IMR-90 (cell line): ENCODE measurements at regions not wholly inside any gene's neighbourhood (a gene's known extent, or its start where the extent isn't known, plus 50 kb on each side); places are given as distances from the start of the nearest gene placed in this dataset.

Source experiments
- ATAC-seq: fragments of 200-7000 bp; cut with Tn5 transposase; 2 replicates; pipeline ENCODE4 v1.9.1; 2020; ENCODE audit warnings: low read depth, mild to moderate bottlenecking, moderate library complexity
- BruUV-seq: library from RNA; stranded (reverse); fragments of 400-500 nt; replicated peaks from 2 replicates; lab custom pipeline; 2021; lab: Mats Ljungman, UMichigan
- CTCF ChIA-PET: fragments of 300-600 bp; formaldehyde crosslinking; extraction: SDS; loops from one replicate; lab custom pipeline; 2021; ENCODE audit warnings: antibody characterized with exemption; lab: Yijun Ruan, JAX
- POLR2A ChIA-PET: fragments of 300-600 bp; sonication (Branson Sonifier 250); formaldehyde crosslinking; loops from one replicate; lab custom pipeline; 2022; ENCODE audit warnings: antibody characterized with exemption; ENCODE audit not compliant: unreplicated experiment; lab: Charles Lee
- DNase-seq: peaks from one replicate; pipeline ENCODE4 v3.0.0; 2013
- H2AFZ ChIP-seq: replicated peaks from 2 replicates; pipeline ENCODE3; 2013; ENCODE audit warnings: low read length, mild to moderate bottlenecking; ENCODE audit not compliant: poor library complexity
- H2AK5ac ChIP-seq: 2 replicates; pipeline ENCODE4 v1.6.1; 2013; ENCODE audit warnings: low read depth, low read length, inconsistent platforms
- H2AK9ac ChIP-seq: replicated peaks from 2 replicates; pipeline ENCODE3; 2013; ENCODE audit warnings: mild to moderate bottlenecking, low read depth, low read length, moderate library complexity; ENCODE audit not compliant: poor library complexity
- H2BK120ac ChIP-seq: 2 replicates; pipeline ENCODE4 v1.6.1; 2013; ENCODE audit warnings: low read depth, low read length, inconsistent platforms
- H2BK15ac ChIP-seq: 3 replicates; pipeline ENCODE4 v1.6.1; 2013; ENCODE audit warnings: low read depth, low read length, inconsistent platforms
- H2BK20ac ChIP-seq: 2 replicates; pipeline ENCODE4 v1.6.1; 2013; ENCODE audit warnings: low read depth, mild to moderate bottlenecking, inconsistent platforms, low read length, moderate library complexity
- H2BK5ac ChIP-seq: 2 replicates; pipeline ENCODE4 v1.6.1; 2013; ENCODE audit warnings: mild to moderate bottlenecking, low read depth, low read length, inconsistent platforms; ENCODE audit not compliant: poor library complexity, severe bottlenecking
- H3K14ac ChIP-seq: replicated peaks from 2 replicates; pipeline ENCODE4 v1.6.1; 2013; ENCODE audit warnings: low read depth, low read length, inconsistent platforms
- H3K18ac ChIP-seq: 2 replicates; pipeline ENCODE4 v1.6.1; 2013; ENCODE audit warnings: low read depth, low read length, control low read depth
- H3K23ac ChIP-seq: 2 replicates; pipeline ENCODE4 v1.6.1; 2013; ENCODE audit warnings: low read depth, low read length, inconsistent platforms
- H3K27ac ChIP-seq: 2 replicates; pipeline ENCODE4 v1.5.1; 2013; ENCODE audit warnings: mild to moderate bottlenecking, control low read depth, low read length; ENCODE audit not compliant: insufficient read depth
- H3K27me3 ChIP-seq: 2 replicates; pipeline ENCODE4 v1.6.1; 2013; ENCODE audit warnings: low read length; ENCODE audit not compliant: control insufficient read depth, insufficient read depth
- H3K36me3 ChIP-seq: 2 replicates; pipeline ENCODE4 v1.6.1; 2013; ENCODE audit warnings: low read length, mixed read lengths; ENCODE audit not compliant: control insufficient read depth, insufficient read depth
- H3K4ac ChIP-seq: 2 replicates; pipeline ENCODE4 v1.6.1; 2013; ENCODE audit warnings: low read depth, low read length, inconsistent platforms
- H3K4me1 ChIP-seq: 2 replicates; pipeline ENCODE4 v1.6.1; 2013; ENCODE audit warnings: low read length, mixed read lengths; ENCODE audit not compliant: control insufficient read depth, insufficient read depth
- H3K4me2 ChIP-seq: 2 replicates; pipeline ENCODE4 v1.6.1; 2013; ENCODE audit warnings: low read depth, mild to moderate bottlenecking, control low read depth, low read length, moderate library complexity
- H3K4me3 ChIP-seq: 2 replicates; pipeline ENCODE4 v1.5.1; 2013; ENCODE audit warnings: low read depth, mild to moderate bottlenecking, control low read depth, low read length, moderate library complexity; ENCODE audit not compliant: insufficient read depth
- H3K56ac ChIP-seq: 2 replicates; pipeline ENCODE4 v1.6.1; 2013; ENCODE audit warnings: low read length, inconsistent platforms; ENCODE audit not compliant: insufficient read depth; ENCODE audit errors: extremely low read depth
- H3K79me1 ChIP-seq, 2 experiments: 2 replicates each; pipeline ENCODE4 v1.6.1; 2013; ENCODE audit warnings: low read length in 2 of 2, inconsistent platforms in 1 of 2, low read depth in 1 of 2
- H3K9ac ChIP-seq: 2 replicates; pipeline ENCODE4 v1.6.1; 2013; ENCODE audit warnings: low read depth, low read length, control low read depth
- H3K9me1 ChIP-seq: 2 replicates; pipeline ENCODE4 v1.6.1; 2013; ENCODE audit warnings: low read length, inconsistent platforms; ENCODE audit not compliant: insufficient read depth
- H3K9me3 ChIP-seq: 2 replicates; pipeline ENCODE4 v1.6.1; 2013; ENCODE audit warnings: low read length; ENCODE audit not compliant: control insufficient read depth, insufficient read depth
- H4K20me1 ChIP-seq: 2 replicates; pipeline ENCODE4 v1.6.1; 2013; ENCODE audit warnings: low read length, inconsistent platforms; ENCODE audit not compliant: insufficient read depth
- H4K5ac ChIP-seq: 2 replicates; pipeline ENCODE4 v1.6.1; 2013; ENCODE audit warnings: mild to moderate bottlenecking, low read depth, low read length, control low read depth
- H4K8ac ChIP-seq, 2 experiments: 2 replicates each; pipeline ENCODE4 v1.6.1; 2013; ENCODE audit warnings: low read depth in 2 of 2, low read length in 2 of 2, control low read depth in 1 of 2, inconsistent platforms in 1 of 2
- H4K91ac ChIP-seq: 2 replicates; pipeline ENCODE4 v1.6.1; 2013; ENCODE audit warnings: low read depth, low read length, inconsistent platforms; ENCODE audit not compliant: insufficient read depth
- BHLHE40 ChIP-seq: fragments of 150-350 bp; IDR thresholded peaks from 2 replicates; pipeline ENCODE4 v1.6.1; 2016; ENCODE audit warnings: mild to moderate bottlenecking, low read depth, low read length
- CEBPB ChIP-seq: IDR thresholded peaks from 2 replicates; pipeline ENCODE4 v1.6.1; 2012; ENCODE audit warnings: low read depth, low read length, improper control_type of control experiment
- CHD1 ChIP-seq: IDR thresholded peaks from 2 replicates; pipeline ENCODE4 v1.6.1; 2012; ENCODE audit warnings: low read depth, low read length, improper control_type of control experiment
- CTCF ChIP-seq: conservative IDR thresholded peaks from 2 replicates; pipeline ENCODE4 v1.5.1; 2012; ENCODE audit warnings: mild to moderate bottlenecking, low read depth, low read length, improper control_type of control experiment
- ELK1 ChIP-seq: fragments of 150-350 bp; IDR thresholded peaks from 2 replicates; pipeline ENCODE4 v1.6.1; 2016; ENCODE audit warnings: low read depth, mild to moderate bottlenecking, low read length, moderate library complexity, borderline replicate concordance
- FOS ChIP-seq: fragments of 150-350 bp; IDR thresholded peaks from 2 replicates; pipeline ENCODE4 v1.6.1; 2016; ENCODE audit warnings: low read depth, low read length
- MAFK ChIP-seq: IDR thresholded peaks from 2 replicates; pipeline ENCODE4 v1.6.1; 2012; ENCODE audit warnings: low read depth, low read length, improper control_type of control experiment
- MXI1 ChIP-seq: IDR thresholded peaks from 2 replicates; pipeline ENCODE4 v1.6.1; 2012; ENCODE audit warnings: low read depth, mild to moderate bottlenecking, low read length, moderate library complexity, borderline replicate concordance
- RAD21 ChIP-seq: IDR thresholded peaks from 2 replicates; pipeline ENCODE4 v1.6.1; 2012; ENCODE audit warnings: low read length, improper control_type of control experiment
- RCOR1 ChIP-seq: IDR thresholded peaks from 2 replicates; pipeline ENCODE4 v1.6.1; 2012; ENCODE audit warnings: mild to moderate bottlenecking, low read length, improper control_type of control experiment; ENCODE audit not compliant: insufficient replicate concordance
- RFX5 ChIP-seq: IDR thresholded peaks from 2 replicates; pipeline ENCODE4 v1.8.0; 2012; ENCODE audit warnings: low read depth, mild to moderate bottlenecking, low read length, moderate library complexity
- SMC3 ChIP-seq: fragments of 150-350 bp; IDR thresholded peaks from 2 replicates; pipeline ENCODE4 v1.6.1; 2016; ENCODE audit warnings: low read depth, mild to moderate bottlenecking, antibody characterized with exemption, low read length, moderate library complexity
- USF2 ChIP-seq: fragments of 150-350 bp; IDR thresholded peaks from 2 replicates; pipeline ENCODE4 v1.6.1; 2017; ENCODE audit warnings: mild to moderate bottlenecking, antibody characterized with exemption, low read length, low read depth
- WGBS, 2 experiments: methylation state at CpG; one replicate each; pipeline versions ENCODE4 v1.1.5 to v1.1.7; 2013; ENCODE audit warnings: missing lambda C conversion rate in 2 of 2; ENCODE audit not compliant: insufficient read length in 1 of 2; ENCODE audit errors: extremely low coverage in 2 of 2; 5-methylcytosine and 5-hydroxymethylcytosine counted together
- dilution Hi-C: fragments of 300-500 bp; cut with HindIII; formaldehyde crosslinking; loops from one replicate; pipeline ENCODE4 v1.14.3; 2018; ENCODE audit warnings: low sequenced_read_pairs; ENCODE audit not compliant: unreplicated experiment
- in situ Hi-C: fragments of 300-500 bp; cut with MboI; formaldehyde crosslinking; loops from 3 replicates; pipeline ENCODE4 v1.14.3; 2019; ENCODE audit warnings: low sequenced_read_pairs, inconsistent platforms, mixed read lengths
- intact Hi-C: fragments of 100-400 bp; cut with micrococcal nuclease; formaldehyde crosslinking; loops from 2 replicates; pipeline ENCODE4 v1.10.0; 2022

- no peak overlapping the region for H4K8ac ChIP-seq
- no peak overlapping the region for H2BK20ac ChIP-seq
- H3K9me1 ChIP-seq, result no peaks in the 10 kb centered on the region
- H2BK5ac ChIP-seq, result no peak overlapping the region
- no peaks in the 10 kb centered on the region for H3K4me1 ChIP-seq
- no peak overlapping the region for H2AFZ ChIP-seq
- TF ChIP-seq RCOR1 (no peak), RFX5 (no peak), RAD21 (no peak), MAFK (no peak), BHLHE40 (no peak), FOS (no peak), ELK1 (no peak), SMC3 (no peak), CTCF (no peak), USF2 (no peak), CEBPB (no peak), CHD1 (no peak), MXI1 (no peak)
- no peak overlapping the region for H3K4ac ChIP-seq
- DNase-seq, result no peak
- H3K27me3 ChIP-seq, result no peaks in the 10 kb centered on the region
- no peaks in the 10 kb centered on the region for H4K20me1 ChIP-seq
- ATAC-seq, result no peak
- H3K23ac ChIP-seq, result no peak overlapping the region
- ChIA-PET POLR2A (no interaction called here), CTCF (interaction anchor here (0.6 kb wide), 1 partner anchor 42 kb away, joined by 3 read pairs; no protein-coding TSS in a partner anchor)
- no peak overlapping the region for H3K18ac ChIP-seq
- H2AK9ac ChIP-seq, result no peak overlapping the region
- WGBS, 2 experiments, result no CpG with 5 or more reads among the region's 2 CpGs
- no peaks in the 10 kb centered on the region for H3K36me3 ChIP-seq
- no peak overlapping the region for H2BK15ac ChIP-seq
- H4K91ac ChIP-seq, result no peak overlapping the region
- no peak overlapping the region for H2BK120ac ChIP-seq
- H3K4me2 ChIP-seq, result no peak overlapping the region
- H3K9me3 ChIP-seq, result no peaks in the 10 kb centered on the region
- no peak overlapping the region for H3K9ac ChIP-seq
- H3K4me3 ChIP-seq, result no peak overlapping the region
- H2AK5ac ChIP-seq, result no peak overlapping the region
- H3K56ac ChIP-seq, result no peak overlapping the region
- no peak overlapping the region for H3K27ac ChIP-seq
- dilution Hi-C loops, result no loop called here
- in situ Hi-C loops, result no loop called here
- no peak overlapping the region for H3K14ac ChIP-seq
- intact Hi-C loops, result no loop called here
- no peaks in the 10 kb centered on the region for H3K79me1 ChIP-seq
- BruUV-seq, result no TSS peak
- no peak overlapping the region for H4K5ac ChIP-seq
Observed at GRCh38 chr4:92112805-92113204, 191.0 kb upstream of the GRID2 start.
